GM18507 (cell line): ENCODE measurements at regions not wholly inside any gene's neighbourhood (a gene's known extent, or its start where the extent isn't known, plus 50 kb on each side); places are given as distances from the start of the nearest gene placed in this dataset.

Source experiments
- DNase-seq: peaks from one replicate; pipeline ENCODE4 v3.0.0; 2011; ENCODE audit warnings: low read depth; ENCODE audit not compliant: insufficient read length; ENCODE audit errors: extremely low spot score
- FAIRE-seq: peaks from 2 replicates; lab custom pipeline; 2011; peaks lifted over from hg19 to GRCh38; lab: Jason Lieb, UNC

GRCh38 chr2:59974051-59974766 lies 579.2 kb downstream of the BCL11A start:
- no peak for DNase-seq
- FAIRE-seq = no peak

- DNase-seq (no peak), FAIRE-seq (no peak)
Observed at GRCh38 chr2:59969161-59969560, 584.3 kb downstream of the BCL11A start.

- no peak for FAIRE-seq
- DNase-seq = no peak
Observed at GRCh38 chr2:59968441-59968840, 585.0 kb downstream of the BCL11A start.

- FAIRE-seq (no peak), DNase-seq (no peak)
Observed at GRCh38 chr2:59967691-59968090, 585.8 kb downstream of the BCL11A start.

GRCh38 chr2:59963157-59963556 lies 590.3 kb downstream of the BCL11A start:
- FAIRE-seq = no peak
- DNase-seq = no peak

GRCh38 chr2:59961746-59962145 lies 591.7 kb downstream of the BCL11A start:
- FAIRE-seq (no peak), DNase-seq (no peak)

- DNase-seq = no peak
Observed at GRCh38 chr2:59959944-59960343, 593.5 kb downstream of the BCL11A start.

GRCh38 chr2:59957504-59957903 lies 596.0 kb downstream of the BCL11A start:
- DNase-seq (no peak), FAIRE-seq (no peak)

More at GRCh38 chr2:59959944-59960343, 593.5 kb downstream of the BCL11A start:
- no peak for FAIRE-seq

- FAIRE-seq = no peak
Observed at GRCh38 chr2:59956981-59957380, 596.5 kb downstream of the BCL11A start.

GRCh38 chr2:59947917-59948541 lies 605.4 kb downstream of the BCL11A start:
- DNase-seq = no peak
- no peak for FAIRE-seq

More at GRCh38 chr2:59956981-59957380, 596.5 kb downstream of the BCL11A start:
- no peak for DNase-seq

GRCh38 chr2:59947209-59947608 lies 606.2 kb downstream of the BCL11A start:
- FAIRE-seq = no peak
- DNase-seq = no peak

- DNase-seq (no peak), FAIRE-seq (no peak)
Observed at GRCh38 chr2:59939236-59939635, 614.2 kb downstream of the BCL11A start.

GRCh38 chr2:59938181-59938580 lies 615.3 kb downstream of the BCL11A start:
- DNase-seq = no peak
- FAIRE-seq = no peak

- no peak for DNase-seq
- FAIRE-seq = no peak
Observed at GRCh38 chr2:59936048-59936447, 617.4 kb downstream of the BCL11A start.

GRCh38 chr2:59935005-59935404 lies 618.4 kb downstream of the BCL11A start:
- no peak for FAIRE-seq
- no peak for DNase-seq

- FAIRE-seq (no peak), DNase-seq (no peak)
Observed at GRCh38 chr2:59933948-59934347, 619.5 kb downstream of the BCL11A start.

GRCh38 chr2:59932341-59932740 lies 621.1 kb downstream of the BCL11A start:
- DNase-seq (no peak), FAIRE-seq (no peak)

GRCh38 chr2:59930430-59930829 lies 623.0 kb downstream of the BCL11A start:
- DNase-seq (no peak), FAIRE-seq (no peak)

GRCh38 chr2:59926731-59927130 lies 626.7 kb downstream of the BCL11A start:
- no peak for FAIRE-seq
- no peak for DNase-seq

GRCh38 chr2:59925321-59925720 lies 628.1 kb downstream of the BCL11A start:
- DNase-seq = no peak
- no peak for FAIRE-seq

GRCh38 chr2:59924346-59924745 lies 629.1 kb downstream of the BCL11A start:
- FAIRE-seq (no peak), DNase-seq (no peak)
